Stimulated activated naive CD8-positive, alpha-beta T cell treated with anti-CD3 and anti-CD28 coated beads, Interleukin-15, amount 100 ng/mL, for 72 hours (primary cell): ENCODE measurements at regions not wholly inside any gene's neighbourhood (a gene's known extent, or its start where the extent isn't known, plus 50 kb on each side); places are given as distances from the start of the nearest gene placed in this dataset.
A peak's percentile ranks its signal among the peaks of the same experiment; 100 is the strongest.

ENCODE experiments used
- ATAC-seq: fragments of 150-1000 bp; cut with Tn5 transposase; 2 replicates; pipeline ENCODE4 v1.10.0; 2021; ENCODE audit warnings: mild to moderate bottlenecking, moderate library complexity
- DNase-seq, 2 donors: peaks; one replicate each; pipeline ENCODE4 v3.0.0; 2021 to 2022
- H3K27ac Mint-ChIP-seq, 2 donors: one replicate each; pipeline ENCODE4 v1.8.0; 2022; ENCODE audit warnings: mild to moderate bottlenecking in 2 of 2, mixed read lengths in 2 of 2, moderate library complexity in 2 of 2
- H3K27me3 Mint-ChIP-seq: one replicate; pipeline ENCODE4 v1.8.0; 2022; ENCODE audit warnings: mixed read lengths
- H3K4me1 Mint-ChIP-seq: one replicate; pipeline ENCODE4 v1.8.0; 2022; ENCODE audit warnings: mild to moderate bottlenecking, mixed read lengths
- H3K4me3 Mint-ChIP-seq, 2 donors: one replicate each; pipeline ENCODE4 v1.8.0; 2022; ENCODE audit warnings: mild to moderate bottlenecking in 2 of 2, mixed read lengths in 2 of 2, moderate library complexity in 1 of 2
- H3K9me3 Mint-ChIP-seq, 2 donors: one replicate each; pipeline ENCODE4 v1.8.0; 2022; ENCODE audit warnings: mixed read lengths in 2 of 2

DNA sequence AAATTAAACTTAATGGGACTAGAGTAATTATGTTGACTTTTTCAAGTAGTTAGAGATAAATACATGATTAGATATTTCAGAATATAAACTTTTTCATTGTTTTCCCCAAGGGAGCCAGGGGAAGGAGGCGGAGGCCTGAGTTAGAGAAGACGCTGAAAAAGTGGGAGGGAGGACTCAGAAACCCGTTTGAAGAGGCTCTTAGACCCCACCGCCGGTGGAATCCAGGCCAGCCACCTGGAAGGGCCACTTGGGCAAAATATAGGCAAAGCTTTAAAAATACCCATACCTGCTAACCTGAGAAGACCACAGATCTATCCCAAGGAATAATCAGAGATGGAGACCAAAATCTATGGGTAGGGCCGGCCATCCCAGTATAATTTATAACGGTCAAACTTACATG lies 242.6 kb downstream of the PTPRU start:
- peaks cover 51% of the 10 kb centered on the region for H3K27me3 Mint-ChIP-seq
- H3K9me3 Mint-ChIP-seq = no peaks in the 10 kb centered on the region
- ATAC-seq (no peak), DNase-seq (no peak)
- H3K27ac Mint-ChIP-seq = no peak overlapping the region
- no peak overlapping the region for H3K4me3 Mint-ChIP-seq
- H3K4me1 Mint-ChIP-seq = no peaks in the 10 kb centered on the region

DNA sequence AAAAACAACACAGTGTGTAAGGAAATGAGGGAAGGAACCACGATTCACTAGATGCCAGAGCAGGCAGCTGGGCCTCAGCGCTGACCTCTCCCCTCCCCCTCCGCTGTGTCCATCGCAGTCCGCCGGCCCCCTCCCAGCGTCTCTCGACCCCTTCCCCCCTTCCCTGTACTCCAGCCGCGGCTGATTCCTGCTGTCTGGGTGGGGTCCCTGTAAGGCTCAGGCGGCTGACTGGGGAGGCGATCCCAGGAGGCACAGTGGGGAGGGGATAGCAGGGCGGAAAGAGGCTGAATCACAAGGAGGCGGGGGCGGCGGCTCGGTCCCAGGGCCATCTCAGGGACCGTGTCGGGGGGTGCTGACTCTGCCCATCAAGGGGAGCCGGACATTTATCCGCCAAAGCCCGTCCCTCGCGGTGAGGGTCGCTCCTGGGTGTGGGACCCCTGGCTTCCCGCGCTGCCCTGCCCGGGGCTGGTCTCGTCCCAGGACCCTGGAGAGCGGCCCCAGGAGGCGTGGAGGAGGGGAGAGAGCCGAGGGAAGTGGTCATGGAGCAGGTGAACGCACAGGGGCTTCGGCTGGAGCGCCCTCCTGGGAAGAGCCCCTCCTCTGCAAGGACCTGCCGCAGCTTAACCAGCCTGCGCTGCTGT lies 241.9 kb downstream of the PTPRU start:
- no peak for DNase-seq
- ATAC-seq = no peak
- Mint-ChIP-seq H3K9me3 (no peaks in the 10 kb centered on the region), H3K4me1 (no peaks in the 10 kb centered on the region), H3K27ac (no peak overlapping the region), H3K4me3 (no peak overlapping the region), H3K27me3 (peaks cover 57% of the 10 kb centered on the region)

DNA sequence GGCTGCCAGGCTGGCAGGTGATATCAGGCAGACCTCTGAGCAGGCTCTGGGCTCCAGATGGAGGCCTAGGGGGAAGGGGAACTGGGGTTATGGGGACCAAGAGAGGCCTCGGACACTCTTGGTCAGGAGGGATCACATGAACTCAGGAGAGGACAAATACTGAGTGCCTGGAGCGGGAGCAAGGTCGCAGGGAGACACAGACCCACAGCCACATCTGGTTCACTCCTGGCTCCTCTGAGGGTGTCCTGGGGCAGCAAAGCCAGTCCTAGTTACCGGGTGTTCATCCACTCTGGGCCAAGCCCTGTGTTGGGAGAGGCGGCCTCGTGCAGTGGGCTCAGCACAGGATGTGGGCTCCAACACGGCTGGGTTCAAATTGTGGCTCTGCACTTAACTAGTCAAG lies 239.0 kb downstream of the PTPRU start:
- ATAC-seq (no peak), DNase-seq (no peak)
- Mint-ChIP-seq H3K4me1 (no peaks in the 10 kb centered on the region), H3K27ac (no peak overlapping the region), H3K9me3 (no peaks in the 10 kb centered on the region), H3K27me3 (peaks cover 59% of the 10 kb centered on the region), H3K4me3 (no peak overlapping the region)

DNA sequence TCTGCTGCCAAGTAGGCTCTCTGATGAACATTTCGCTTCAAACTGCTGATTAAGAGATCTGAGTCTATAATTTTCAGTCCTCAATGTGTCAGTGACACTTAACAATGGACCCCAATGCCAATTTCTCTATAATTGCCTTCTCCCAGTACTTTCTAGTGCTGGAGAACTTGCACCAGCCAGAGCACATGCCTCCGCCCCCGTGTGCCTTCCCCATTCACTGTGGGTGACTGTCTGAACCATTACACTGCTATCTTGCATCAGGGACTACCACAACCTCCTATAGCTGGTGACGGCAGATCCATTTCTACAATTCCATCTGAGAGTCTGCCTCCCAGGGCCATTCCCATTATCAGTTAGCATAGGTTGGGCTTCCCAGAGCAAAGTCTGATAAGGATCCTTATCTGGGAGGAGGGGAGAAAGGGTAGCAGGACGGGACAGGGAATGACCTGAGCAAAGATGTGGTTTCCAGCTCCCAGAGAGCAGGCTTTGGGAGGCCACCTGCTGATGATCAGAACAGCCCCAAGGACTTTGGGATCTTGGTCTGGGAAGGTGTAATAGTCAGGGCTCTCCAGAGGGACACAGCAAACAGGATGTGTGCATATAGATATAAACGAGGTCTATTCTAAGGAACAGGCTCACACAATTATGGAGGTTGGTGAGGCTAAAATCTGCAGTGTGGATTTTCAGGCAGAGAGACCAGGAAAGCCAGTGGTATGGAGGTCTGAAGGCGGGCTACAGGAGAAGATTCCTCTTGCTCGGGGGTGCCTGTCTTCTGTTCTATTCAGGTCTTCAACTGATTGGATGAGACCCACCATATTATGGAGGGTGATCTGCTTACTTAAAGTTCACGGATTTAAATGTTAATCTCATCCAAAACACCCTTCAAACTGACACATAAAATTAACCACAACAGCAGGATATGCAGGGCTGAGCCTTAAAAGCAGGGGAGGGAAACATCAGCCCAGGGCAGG lies 238.2 kb downstream of the PTPRU start:
- Mint-ChIP-seq H3K27ac (no peak overlapping the region), H3K27me3 (peaks cover 62% of the 10 kb centered on the region), H3K9me3 (no peaks in the 10 kb centered on the region), H3K4me3 (no peak overlapping the region), H3K4me1 (no peaks in the 10 kb centered on the region)
- DNase-seq (no peak), ATAC-seq (no peak)

DNA sequence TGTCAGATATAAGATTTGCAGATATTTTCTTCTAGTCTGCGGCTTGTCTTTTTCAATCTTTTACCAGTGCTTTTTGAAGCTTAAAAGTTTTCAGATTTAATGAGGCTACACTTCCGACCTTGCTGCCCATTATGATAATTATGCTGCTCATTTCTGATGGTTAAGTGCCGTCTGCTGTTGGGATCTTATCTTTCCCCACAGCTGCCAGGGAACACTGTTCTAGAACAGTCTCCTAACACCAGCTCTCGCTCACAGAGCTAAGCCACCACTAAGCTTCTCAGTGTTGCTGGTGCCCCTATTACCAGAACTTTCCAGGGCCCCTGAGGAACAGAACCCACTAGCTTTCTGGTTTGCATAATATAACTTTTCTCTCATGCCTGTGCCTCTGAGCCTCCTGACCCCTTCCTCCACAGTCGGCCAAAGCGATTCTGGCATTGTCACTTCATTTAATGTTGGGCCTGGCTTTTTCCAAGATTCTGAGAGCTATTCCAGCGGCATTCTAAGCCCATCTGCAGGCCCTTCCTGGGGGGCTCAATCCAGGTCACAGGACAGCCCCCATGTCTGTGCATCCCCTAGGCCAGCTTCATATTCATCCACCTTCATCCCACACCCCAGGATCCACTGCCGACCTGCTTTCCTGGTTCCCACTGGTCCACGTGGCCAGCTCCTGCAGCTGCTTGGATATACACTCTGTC lies 237.0 kb downstream of the PTPRU start:
- Mint-ChIP-seq H3K27me3 (peaks cover 62% of the 10 kb centered on the region), H3K4me1 (no peaks in the 10 kb centered on the region), H3K9me3 (no peaks in the 10 kb centered on the region), H3K27ac (peak overlapping the region in 1 of 2 donors; percentile 35), H3K4me3 (no peak overlapping the region)
- DNase-seq = no peak
- ATAC-seq = no peak

DNA sequence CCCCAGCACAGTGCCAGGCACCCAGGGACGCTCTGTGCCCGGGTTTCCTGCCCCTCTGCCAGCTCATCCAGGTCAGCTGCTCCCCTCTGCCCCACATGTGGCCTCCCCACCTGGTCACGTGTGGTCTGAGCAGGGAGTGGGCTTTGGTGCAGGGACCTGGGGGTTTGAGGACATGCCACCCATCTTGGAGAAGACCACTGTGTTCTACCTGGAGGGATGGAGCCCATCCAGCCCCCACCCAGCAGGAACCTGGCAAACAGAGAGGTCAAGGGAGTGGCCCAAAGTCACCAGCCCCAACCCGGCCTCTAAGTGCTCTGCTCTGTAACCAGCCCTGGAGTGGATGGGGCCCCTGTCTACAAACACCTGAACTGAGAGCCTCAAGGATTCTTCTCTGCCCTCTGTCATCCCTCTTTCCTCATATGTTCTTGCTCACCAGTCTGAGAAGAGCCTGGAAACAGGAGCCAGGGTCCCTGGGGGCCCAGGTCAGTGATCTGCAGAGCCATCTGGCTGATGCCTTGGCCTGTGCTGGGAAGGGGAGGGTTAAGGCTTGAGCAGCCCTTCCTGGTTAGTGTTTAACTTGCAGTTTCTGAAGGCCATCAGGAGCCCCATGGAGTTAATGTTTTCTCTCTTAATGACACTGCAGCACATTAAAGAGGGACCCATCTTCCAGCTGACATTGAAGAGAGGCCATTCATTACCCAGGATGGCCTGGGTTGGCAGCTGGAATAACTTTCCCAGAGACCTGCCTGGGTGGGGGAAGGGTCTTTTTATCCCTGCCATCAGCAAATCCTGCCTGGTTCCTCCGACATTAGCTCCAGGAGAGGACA lies 235.4 kb downstream of the PTPRU start:
- ATAC-seq (no peak), DNase-seq (no peak)
- no peak overlapping the region for H3K27ac Mint-ChIP-seq
- no peaks in the 10 kb centered on the region for H3K9me3 Mint-ChIP-seq
- peaks cover 51% of the 10 kb centered on the region for H3K27me3 Mint-ChIP-seq
- H3K4me3 Mint-ChIP-seq = no peak overlapping the region
- no peaks in the 10 kb centered on the region for H3K4me1 Mint-ChIP-seq

DNA sequence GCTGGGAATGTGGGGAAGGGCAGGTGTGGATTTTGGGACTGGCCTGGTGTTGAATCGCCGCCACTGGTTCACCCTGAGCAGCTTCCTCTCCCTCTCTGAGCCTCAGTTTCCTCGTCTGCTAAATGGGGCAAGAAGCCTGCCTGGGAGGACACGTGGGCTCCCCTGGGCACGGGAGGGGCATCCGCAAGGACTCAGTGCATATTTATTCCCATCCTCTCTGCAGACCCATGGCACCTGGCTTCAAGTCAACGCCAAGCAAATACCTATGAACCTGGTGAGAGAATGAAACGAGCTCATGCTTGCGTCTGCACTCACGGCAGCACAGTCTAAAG lies 234.4 kb downstream of the PTPRU start:
- Mint-ChIP-seq H3K27ac (no peak overlapping the region), H3K27me3 (peaks cover 50% of the 10 kb centered on the region), H3K4me3 (no peak overlapping the region), H3K4me1 (no peaks in the 10 kb centered on the region), H3K9me3 (no peaks in the 10 kb centered on the region)
- ATAC-seq (no peak), DNase-seq (no peak)

DNA sequence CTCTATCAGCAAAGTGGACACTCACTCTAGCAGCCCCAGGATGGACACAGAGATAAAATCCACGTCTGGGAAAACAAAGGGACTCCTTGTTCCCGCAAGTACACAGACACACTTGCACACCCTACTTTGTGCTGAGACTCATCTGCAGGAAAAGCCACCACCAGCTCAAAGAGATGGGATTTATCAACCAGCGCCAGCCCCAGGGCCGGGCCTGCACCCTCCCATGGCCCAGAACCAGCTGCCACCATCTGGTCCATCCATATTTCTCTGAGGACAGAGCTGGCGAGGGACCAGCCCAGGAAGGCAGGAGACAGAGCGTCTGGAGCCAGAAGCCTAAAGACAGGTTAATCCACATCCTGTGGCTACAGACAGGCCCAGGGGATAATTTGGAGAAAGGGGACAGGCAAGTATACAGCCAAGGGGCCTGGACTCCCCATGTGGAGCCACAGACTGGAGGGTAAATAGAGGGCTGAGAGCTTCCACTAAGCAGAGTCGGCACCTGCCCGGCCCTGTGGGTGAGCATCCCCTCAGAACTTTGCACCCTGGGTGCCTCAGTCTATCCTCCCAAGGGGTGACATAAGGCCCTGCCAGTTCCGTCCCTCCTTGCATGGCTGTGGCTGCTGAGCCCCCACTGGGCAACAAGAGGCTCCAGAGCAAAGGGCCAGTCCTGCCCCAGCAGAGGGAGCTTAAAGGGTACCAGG lies 233.9 kb downstream of the PTPRU start:
- peaks cover 50% of the 10 kb centered on the region for H3K27me3 Mint-ChIP-seq
- DNase-seq (no peak), ATAC-seq (no peak)
- H3K27ac Mint-ChIP-seq = no peak overlapping the region
- peaks cover 3 to 5% of the 10 kb centered on the region in 2 donors for H3K9me3 Mint-ChIP-seq
- H3K4me1 Mint-ChIP-seq = no peaks in the 10 kb centered on the region
- H3K4me3 Mint-ChIP-seq = no peak overlapping the region

DNA sequence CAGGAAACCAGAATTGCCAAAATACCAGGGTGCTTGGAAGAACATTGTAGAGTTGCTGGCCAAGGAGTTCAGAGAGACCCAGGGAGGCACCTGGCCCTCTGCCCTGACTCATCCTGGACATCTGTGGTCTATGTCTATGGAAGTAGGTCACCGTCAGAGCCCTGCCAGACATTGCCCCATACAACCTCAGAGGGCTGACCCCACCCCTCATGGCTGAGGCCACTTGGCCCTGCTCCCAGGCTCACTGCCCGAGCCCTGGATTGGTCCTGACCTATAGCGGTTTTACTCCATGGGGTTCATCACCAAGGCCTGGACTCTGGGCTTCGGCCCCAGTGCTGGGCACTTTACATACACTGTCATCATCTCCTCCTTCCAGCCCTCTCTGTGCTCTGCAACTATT lies 233.1 kb downstream of the PTPRU start:
- Mint-ChIP-seq H3K4me1 (no peaks in the 10 kb centered on the region), H3K27me3 (peaks cover 47% of the 10 kb centered on the region)

DNA sequence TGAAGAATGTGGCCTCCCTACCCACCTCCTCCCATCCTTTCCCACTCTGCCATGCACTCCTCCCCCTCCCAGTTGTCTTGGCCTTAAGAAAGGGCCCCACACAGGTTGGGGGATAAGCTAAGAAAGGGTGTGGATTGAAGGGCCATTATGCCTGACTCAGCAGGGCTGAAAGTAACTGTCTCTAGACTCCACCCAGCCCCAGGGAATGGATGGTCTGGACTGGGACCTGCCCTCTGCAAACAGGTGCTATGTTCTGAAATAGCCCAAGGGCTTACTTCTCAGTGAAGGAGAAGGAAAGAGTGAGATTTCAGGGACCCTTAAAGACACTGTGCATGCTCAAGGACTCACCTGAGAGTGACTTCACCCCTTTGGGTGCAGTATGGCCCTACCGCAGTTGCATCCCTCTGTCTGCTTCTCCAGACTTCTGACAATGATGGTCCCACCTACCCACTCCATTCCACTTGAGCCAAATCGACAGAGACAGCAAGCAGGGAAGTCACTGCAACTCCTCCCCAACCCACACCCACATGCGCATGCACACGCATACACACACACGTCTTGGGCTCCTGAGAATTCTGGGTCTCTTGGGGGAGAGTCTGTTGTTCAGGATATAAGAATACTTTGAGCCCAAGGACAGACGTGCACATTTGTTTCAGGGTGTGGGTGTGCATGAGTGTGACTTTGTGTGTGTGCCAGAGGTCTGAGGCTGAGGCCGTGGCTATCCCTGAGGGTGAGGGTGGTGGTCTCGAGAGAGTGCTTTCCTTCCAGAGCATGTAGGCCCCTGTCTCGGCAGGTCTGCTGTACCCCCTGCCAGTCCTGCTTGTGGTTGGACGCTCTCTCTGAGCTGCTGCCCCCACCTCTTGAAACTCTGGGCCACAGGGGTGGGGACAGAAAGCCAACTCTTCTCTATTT lies 231.9 kb downstream of the PTPRU start:
- DNase-seq (no peak), ATAC-seq (no peak)
- Mint-ChIP-seq H3K4me3 (no peak overlapping the region), H3K9me3 (peaks cover 7 to 9% of the 10 kb centered on the region in 2 donors), H3K27ac (no peak overlapping the region), H3K27me3 (peaks cover 34% of the 10 kb centered on the region), H3K4me1 (no peaks in the 10 kb centered on the region)

More for the DNA sequence above, 233.1 kb downstream of the PTPRU start:
- H3K4me3 Mint-ChIP-seq = no peak overlapping the region
- ATAC-seq (no peak), DNase-seq (no peak)
- H3K9me3 Mint-ChIP-seq = peaks cover 7 to 9% of the 10 kb centered on the region in 2 donors
- no peak overlapping the region for H3K27ac Mint-ChIP-seq

DNA sequence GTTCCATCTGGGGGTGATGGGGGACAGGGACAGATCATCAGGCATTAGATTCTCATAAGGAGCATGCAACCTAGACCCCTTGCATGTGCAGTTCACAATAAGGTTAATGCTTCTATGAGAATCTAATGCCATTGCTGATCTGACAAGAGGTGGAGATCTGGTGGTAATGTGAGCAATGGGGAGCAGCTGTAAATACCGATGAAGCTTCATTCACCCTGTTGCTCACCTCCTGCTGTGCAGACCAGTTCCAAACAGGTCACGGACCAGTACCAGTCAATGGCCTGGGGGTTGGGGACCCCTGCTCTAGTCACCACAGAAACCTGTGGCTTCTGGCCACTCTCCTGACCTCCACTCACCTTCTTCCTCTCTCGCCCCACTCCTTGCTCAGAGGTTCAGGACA lies 229.9 kb downstream of the PTPRU start:
- Mint-ChIP-seq H3K4me1 (no peaks in the 10 kb centered on the region), H3K27ac (no peak overlapping the region), H3K27me3 (peaks cover 34% of the 10 kb centered on the region), H3K4me3 (no peak overlapping the region), H3K9me3 (peaks cover 7 to 9% of the 10 kb centered on the region in 2 donors)
- ATAC-seq (no peak), DNase-seq (no peak)

DNA sequence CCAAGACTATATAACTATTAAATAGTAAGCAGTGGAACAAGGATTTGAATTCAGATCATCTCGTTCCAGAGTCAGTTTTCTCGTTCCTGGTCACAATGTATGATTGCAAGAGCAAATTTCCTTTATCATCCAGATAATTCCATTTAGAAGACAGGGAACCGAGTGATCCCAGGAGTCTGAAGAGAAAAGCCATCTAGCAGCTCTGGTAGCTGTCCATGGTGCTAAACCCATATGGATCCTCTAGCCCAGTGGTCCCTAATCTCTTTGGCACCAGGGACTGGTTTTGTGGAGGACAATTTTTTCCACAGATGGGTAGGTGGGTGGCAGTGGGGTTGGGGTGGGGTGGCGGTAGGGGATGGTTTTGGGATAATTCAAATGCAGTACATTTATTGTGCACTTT lies 229.4 kb downstream of the PTPRU start:
- Mint-ChIP-seq H3K4me1 (no peaks in the 10 kb centered on the region), H3K9me3 (peaks cover 7 to 9% of the 10 kb centered on the region in 2 donors), H3K4me3 (no peak overlapping the region), H3K27ac (no peak overlapping the region), H3K27me3 (peaks cover 34% of the 10 kb centered on the region)
- no peak for ATAC-seq
- no peak for DNase-seq

DNA sequence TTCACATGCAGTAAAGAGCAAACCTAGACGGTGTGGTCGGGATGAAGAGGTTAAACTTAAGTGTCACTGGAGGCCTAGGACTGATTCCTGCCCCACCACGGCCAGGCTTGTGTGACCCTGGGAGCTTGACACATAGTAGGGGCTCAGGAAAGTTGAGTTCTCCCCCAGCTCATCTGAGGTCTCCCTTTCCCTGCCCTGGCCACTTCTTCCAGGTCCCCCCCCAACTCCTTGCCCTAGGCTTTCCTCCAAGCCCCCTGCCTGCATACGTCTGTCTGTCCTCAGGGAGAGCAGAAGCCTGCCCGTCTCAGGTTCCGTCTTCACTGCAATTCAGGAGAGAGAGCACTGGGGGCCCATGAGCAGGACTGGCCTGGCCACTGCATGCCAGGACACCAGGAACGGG lies 225.8 kb downstream of the PTPRU start:
- Mint-ChIP-seq H3K4me1 (no peaks in the 10 kb centered on the region), H3K9me3 (peaks cover 9 to 12% of the 10 kb centered on the region in 2 donors), H3K27ac (peak overlapping the region in 1 of 2 donors; percentile 57), H3K4me3 (no peak overlapping the region), H3K27me3 (peaks cover 21% of the 10 kb centered on the region)
- no peak for ATAC-seq
- DNase-seq = no peak
